GM23338 (cell line): ENCODE measurements at regions not wholly inside any gene's neighbourhood (a gene's known extent, or its start where the extent isn't known, plus 50 kb on each side); places are given as distances from the start of the nearest gene placed in this dataset.
A peak's percentile ranks its signal among the peaks of the same experiment; 100 is the strongest.

Experiments used
- ATAC-seq: fragments of 200-7000 bp; cut with Tn5 transposase; 3 replicates; pipeline ENCODE4 v1.9.1; 2020
- DNase-seq: peaks from one replicate; pipeline ENCODE4 v3.0.0-alpha.2; 2015; ENCODE audit warnings: low spot score
- H2AFZ ChIP-seq: fragments of 200-600 bp; sonication (generic); 2 replicates; pipeline ENCODE4 v1.8.0; 2016; ENCODE audit warnings: antibody characterized with exemption, mild to moderate bottlenecking, moderate library complexity
- H3F3A ChIP-seq: fragments of 200-600 bp; sonication (generic); replicated peaks from 2 replicates; pipeline ENCODE4 v1.8.0; 2017; ENCODE audit warnings: antibody characterized with exemption, mixed run types, low read depth
- H3K27ac ChIP-seq: fragments of 200-600 bp; sonication (generic); 2 replicates; pipeline ENCODE4 v1.6.1; 2016; ENCODE audit warnings: low read depth
- H3K27me3 ChIP-seq: fragments of 200-600 bp; sonication (generic); 2 replicates; pipeline ENCODE4 v1.8.0; 2016; ENCODE audit warnings: mild to moderate bottlenecking, mixed run types, moderate library complexity; ENCODE audit not compliant: insufficient read depth
- H3K36me3 ChIP-seq: fragments of 200-600 bp; sonication (generic); 2 replicates; pipeline ENCODE4 v1.8.0; 2016; ENCODE audit warnings: mild to moderate bottlenecking; ENCODE audit not compliant: insufficient read depth
- H3K4me1 ChIP-seq: fragments of 200-600 bp; sonication (generic); 2 replicates; pipeline ENCODE4 v1.8.0; 2016; ENCODE audit warnings: mild to moderate bottlenecking, moderate library complexity; ENCODE audit not compliant: insufficient read depth
- H3K4me2 ChIP-seq: fragments of 200-600 bp; sonication (generic); 2 replicates; pipeline ENCODE4 v1.7.1; 2017; ENCODE audit warnings: mixed run types
- H3K4me3 ChIP-seq: fragments of 200-600 bp; sonication (generic); 2 replicates; pipeline ENCODE4 v1.6.1; 2016; ENCODE audit warnings: mixed run types
- H3K79me2 ChIP-seq: fragments of 200-600 bp; sonication (generic); replicated peaks from 2 replicates; pipeline ENCODE4 v1.8.0; 2017; ENCODE audit warnings: mild to moderate bottlenecking; ENCODE audit not compliant: insufficient read depth
- H3K9me2 ChIP-seq: fragments of 200-600 bp; sonication (generic); 2 replicates; pipeline ENCODE4 v1.8.0; 2017; ENCODE audit not compliant: insufficient read depth
- H4K20me1 ChIP-seq: fragments of 200-600 bp; sonication (generic); replicated peaks from 2 replicates; pipeline ENCODE4 v1.8.0; 2017; ENCODE audit warnings: mild to moderate bottlenecking; ENCODE audit not compliant: insufficient read depth
- H3K27ac Mint-ChIP-seq: 2 replicates; pipeline ENCODE4 v1.8.0; 2020; ENCODE audit warnings: inconsistent platforms, mild to moderate bottlenecking, moderate library complexity, mixed read lengths
- H3K27me3 Mint-ChIP-seq: 3 replicates; pipeline ENCODE4 v1.8.0; 2022; ENCODE audit warnings: low read depth, mild to moderate bottlenecking, moderate library complexity, mixed read lengths, inconsistent platforms; ENCODE audit not compliant: insufficient read depth, poor library complexity
- H3K36me3 Mint-ChIP-seq: 3 replicates; pipeline ENCODE4 v1.8.0; 2021; ENCODE audit warnings: low read depth, mild to moderate bottlenecking, inconsistent platforms, moderate library complexity, mixed read lengths
- H3K4me1 Mint-ChIP-seq: 3 replicates; pipeline ENCODE4 v1.8.0; 2020; ENCODE audit warnings: mild to moderate bottlenecking, inconsistent platforms, mixed read lengths
- H3K4me3 Mint-ChIP-seq: 3 replicates; pipeline ENCODE4 v1.8.0; 2021; ENCODE audit warnings: moderate library complexity, mild to moderate bottlenecking, inconsistent platforms, mixed read lengths
- H3K9me3 Mint-ChIP-seq: 3 replicates; pipeline ENCODE4 v1.8.0; 2020; ENCODE audit warnings: moderate library complexity, mild to moderate bottlenecking, inconsistent platforms, mixed read lengths
- CREB1 ChIP-seq: fragments of 250-450 bp; sonication (Bioruptor Pico); IDR thresholded peaks from 2 replicates; pipeline ENCODE4 v1.5.0; 2020; ENCODE audit warnings: low read depth, mild to moderate bottlenecking, moderate library complexity
- CTCF ChIP-seq, 2 experiments: fragments of 200-600 bp in 1 of 2; sonication (generic) in 1 of 2; conservative IDR thresholded peaks; 2 replicates each; pipeline versions ENCODE4 v1.5.1 to v1.6.1; 2016 to 2017; ENCODE audit warnings: antibody characterized with exemption in 2 of 2, low read depth in 2 of 2, mild to moderate bottlenecking in 2 of 2, moderate library complexity in 1 of 2
- ETS1 ChIP-seq: IDR thresholded peaks from 2 replicates; pipeline ENCODE4 v1.6.1; 2016; ENCODE audit warnings: antibody characterized with exemption
- EZH2 ChIP-seq: fragments of 200-600 bp; sonication (generic); IDR thresholded peaks from one replicate; pipeline ENCODE4 v1.8.0; 2017; ENCODE audit warnings: antibody characterized with exemption, mild to moderate bottlenecking, low read depth; ENCODE audit not compliant: unreplicated experiment
- EZH2phosphoT487 ChIP-seq: fragments of 200-600 bp; sonication (generic); IDR thresholded peaks from one replicate; pipeline ENCODE4 v1.8.1; 2018; ENCODE audit warnings: antibody characterized with exemption; ENCODE audit not compliant: unreplicated experiment
- JUNB ChIP-seq: IDR thresholded peaks from one replicate; pipeline ENCODE4 v1.6.1; 2016; ENCODE audit warnings: antibody characterized with exemption; ENCODE audit not compliant: unreplicated experiment
- NANOG ChIP-seq: IDR thresholded peaks from 2 replicates; pipeline ENCODE4 v1.6.1; 2016; ENCODE audit warnings: antibody characterized with exemption, borderline replicate concordance
- POLR2AphosphoS5 ChIP-seq: IDR thresholded peaks from 2 replicates; pipeline ENCODE4 v1.6.1; 2016; ENCODE audit warnings: antibody characterized with exemption, low read depth
- REST ChIP-seq: IDR thresholded peaks from one replicate; pipeline ENCODE4 v1.6.1; 2018; ENCODE audit warnings: antibody characterized with exemption; ENCODE audit not compliant: unreplicated experiment
- STAT1 ChIP-seq: IDR thresholded peaks from one replicate; pipeline ENCODE4 v1.6.1; 2016; ENCODE audit warnings: antibody characterized with exemption; ENCODE audit not compliant: unreplicated experiment
- ZNF114 ChIP-seq: fragments of 250-450 bp; sonication (Bioruptor Pico); IDR thresholded peaks from 2 replicates; pipeline ENCODE4 v1.5.0; 2020; ENCODE audit warnings: mild to moderate bottlenecking, moderate library complexity
- ZNF331 ChIP-seq: fragments of 250-450 bp; sonication (Bioruptor Pico); IDR thresholded peaks from 2 replicates; pipeline ENCODE4 v1.5.0; 2020; ENCODE audit warnings: low read depth, mild to moderate bottlenecking, moderate library complexity
- ZNF462 ChIP-seq: fragments of 250-450 bp; sonication (Bioruptor Pico); IDR thresholded peaks from 2 replicates; pipeline ENCODE4 v1.5.0; 2020; ENCODE audit warnings: mild to moderate bottlenecking, moderate library complexity

GRCh38 chr3:163927521-163927920, 1150.8 kb downstream of the SI start:
- no peaks in the 10 kb centered on the region for H3K79me2 ChIP-seq
- H3K4me1 Mint-ChIP-seq, result peaks cover 16% of the 10 kb centered on the region; the same call in 2 of the 3 replicates
- H3K27me3 Mint-ChIP-seq, result no peaks in the 10 kb centered on the region
- no peaks in the 10 kb centered on the region for H3K27me3 ChIP-seq
- H3F3A ChIP-seq, result no peaks in the 10 kb centered on the region
- H3K9me3 Mint-ChIP-seq, result no peaks in the 10 kb centered on the region; the same call in 2 of the 3 replicates
- H3K36me3 Mint-ChIP-seq, result no peaks in the 10 kb centered on the region
- no peak overlapping the region for H3K4me3 ChIP-seq
- H3K4me1 ChIP-seq, result no peaks in the 10 kb centered on the region; the same call in 1 of the 2 replicates
- H3K4me2 ChIP-seq, result no peak overlapping the region
- no peak overlapping the region for H3K27ac ChIP-seq
- peak overlapping the region; percentile 5; the same call in 1 of the 2 replicates for H2AFZ ChIP-seq
- DNase-seq (no peak), ATAC-seq (no peak)
- H3K9me2 ChIP-seq, result peaks cover 7% of the 10 kb centered on the region; the same call in 1 of the 2 replicates
- no peak overlapping the region for H3K4me3 Mint-ChIP-seq
- H3K27ac Mint-ChIP-seq, result peak overlapping the region; percentile 13; the same call in 1 of the 2 replicates
- TF ChIP-seq EZH2phosphoT487, result no peak
- TF ChIP-seq ETS1, result no peak
- no peak for TF ChIP-seq REST
- TF ChIP-seq ZNF462 (CRISPR knock-in tag), result no peak
- no peak for TF ChIP-seq NANOG
- TF ChIP-seq ZNF331, result no peak
- no peak for TF ChIP-seq ZNF114 (CRISPR knock-in tag)
- TF ChIP-seq CREB1 (CRISPR knock-in tag), result no peak
- TF ChIP-seq CTCF (conservative IDR thresholded peaks at IDR 0.05; ENCODE audit: low read depth in 2 of 2), result no peak
- no peak for TF ChIP-seq POLR2AphosphoS5
- TF ChIP-seq STAT1, result no peak
- TF ChIP-seq EZH2, result no peak
- TF ChIP-seq JUNB, result no peak
- H4K20me1 ChIP-seq, result no peaks in the 10 kb centered on the region
- no peaks in the 10 kb centered on the region for H3K36me3 ChIP-seq
